ENCODE measurements at regions not wholly inside any gene's neighbourhood (a gene's known extent, or its start where the extent isn't known, plus 50 kb on each side); places are given as distances from the start of the nearest gene placed in this dataset.

DNA sequence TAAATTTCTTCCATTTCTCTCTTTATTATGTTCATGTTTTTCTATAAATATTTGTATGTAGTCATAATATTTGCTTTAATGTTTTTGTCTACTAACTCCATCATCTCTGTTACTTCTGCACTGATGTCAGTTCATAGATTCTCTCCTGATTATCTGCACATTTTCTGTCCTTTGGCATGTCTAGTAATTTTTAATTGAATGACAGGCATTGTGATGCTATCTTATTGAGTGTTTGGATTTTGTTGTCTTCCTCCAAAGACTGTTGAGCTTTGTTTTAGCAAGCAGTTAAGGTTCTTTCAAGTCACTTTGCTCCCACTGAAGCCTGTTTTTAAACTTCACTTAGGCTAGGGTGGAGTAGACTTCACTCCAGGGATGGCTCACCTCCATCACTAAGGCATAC, 276.8 kb downstream of the DLEU7 start:
- TF ChIP-seq, protein P1, sequence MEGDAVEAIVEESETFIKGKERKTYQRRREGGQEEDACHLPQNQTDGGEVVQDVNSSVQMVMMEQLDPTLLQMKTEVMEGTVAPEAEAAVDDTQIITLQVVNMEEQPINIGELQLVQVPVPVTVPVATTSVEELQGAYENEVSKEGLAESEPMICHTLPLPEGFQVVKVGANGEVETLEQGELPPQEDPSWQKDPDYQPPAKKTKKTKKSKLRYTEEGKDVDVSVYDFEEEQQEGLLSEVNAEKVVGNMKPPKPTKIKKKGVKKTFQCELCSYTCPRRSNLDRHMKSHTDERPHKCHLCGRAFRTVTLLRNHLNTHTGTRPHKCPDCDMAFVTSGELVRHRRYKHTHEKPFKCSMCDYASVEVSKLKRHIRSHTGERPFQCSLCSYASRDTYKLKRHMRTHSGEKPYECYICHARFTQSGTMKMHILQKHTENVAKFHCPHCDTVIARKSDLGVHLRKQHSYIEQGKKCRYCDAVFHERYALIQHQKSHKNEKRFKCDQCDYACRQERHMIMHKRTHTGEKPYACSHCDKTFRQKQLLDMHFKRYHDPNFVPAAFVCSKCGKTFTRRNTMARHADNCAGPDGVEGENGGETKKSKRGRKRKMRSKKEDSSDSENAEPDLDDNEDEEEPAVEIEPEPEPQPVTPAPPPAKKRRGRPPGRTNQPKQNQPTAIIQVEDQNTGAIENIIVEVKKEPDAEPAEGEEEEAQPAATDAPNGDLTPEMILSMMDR (IDR thresholded peaks at IDR 0.05), result no peak
- no peak for TF ChIP-seq POLR2A (IDR thresholded peaks at IDR 0.05)
